HL-60 (cell line): ENCODE measurements at regions not wholly inside any gene's neighbourhood (a gene's known extent, or its start where the extent isn't known, plus 50 kb on each side); places are given as distances from the start of the nearest gene placed in this dataset.

Source experiments
- GABPA ChIP-seq: IDR thresholded peaks from 2 replicates; pipeline ENCODE4 v1.6.1; 2012; ENCODE audit warnings: low read depth
- POLR2AphosphoS5 ChIP-seq: IDR thresholded peaks from 2 replicates; pipeline ENCODE4 v1.6.1; 2012; ENCODE audit warnings: low read depth
- SPI1 ChIP-seq: IDR thresholded peaks from 2 replicates; pipeline ENCODE4 v1.6.1; 2012; ENCODE audit warnings: low read depth, mild to moderate bottlenecking, borderline replicate concordance
- TF ChIP-seq, protein P1 (sequence below): IDR thresholded peaks from one replicate; pipeline ENCODE4 v1.5.1; 2011; ENCODE audit warnings: low read length, control low read depth, inconsistent platforms; ENCODE audit not compliant: insufficient read depth
- TF ChIP-seq, protein P2 (sequence below): IDR thresholded peaks from 2 replicates; pipeline ENCODE4 v1.6.1; 2012; ENCODE audit warnings: low read depth; ENCODE audit not compliant: insufficient replicate concordance

DNA sequence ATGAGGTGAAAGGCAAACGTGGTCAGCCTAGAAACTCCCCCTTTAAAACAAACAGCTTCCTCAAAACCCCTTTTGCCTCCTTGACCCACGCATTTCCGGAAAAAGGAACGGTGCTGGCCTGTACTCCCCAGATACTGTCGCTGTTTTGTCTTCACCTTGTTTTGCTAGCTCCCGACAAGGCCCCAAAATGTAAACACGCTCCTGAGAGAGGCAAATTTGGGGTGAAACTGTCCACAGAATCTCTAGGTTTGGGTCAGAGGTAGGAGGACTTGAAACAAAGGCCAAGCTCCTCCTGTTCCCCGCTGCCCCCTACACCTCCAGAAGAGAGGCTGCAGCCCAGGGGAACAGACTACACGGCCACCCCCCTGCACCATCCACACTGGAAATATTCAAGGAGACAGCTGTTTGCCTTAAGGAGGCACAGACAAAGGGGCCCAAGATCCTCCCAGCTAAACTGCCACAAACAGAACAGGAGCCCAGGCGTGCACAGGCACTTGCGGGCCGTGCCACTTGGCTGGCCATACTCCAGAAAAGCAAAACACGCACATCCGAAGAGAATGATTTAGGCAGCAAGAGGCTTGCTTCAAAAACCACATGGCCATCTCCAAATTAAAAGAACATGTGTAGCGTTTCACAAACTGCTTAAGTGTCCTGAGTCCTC, 160.5 kb upstream of the GRK3 start:
- peak; percentile 63; the same call in 1 of the 2 replicates for TF ChIP-seq POLR2AphosphoS5
- TF ChIP-seq, protein P1, sequence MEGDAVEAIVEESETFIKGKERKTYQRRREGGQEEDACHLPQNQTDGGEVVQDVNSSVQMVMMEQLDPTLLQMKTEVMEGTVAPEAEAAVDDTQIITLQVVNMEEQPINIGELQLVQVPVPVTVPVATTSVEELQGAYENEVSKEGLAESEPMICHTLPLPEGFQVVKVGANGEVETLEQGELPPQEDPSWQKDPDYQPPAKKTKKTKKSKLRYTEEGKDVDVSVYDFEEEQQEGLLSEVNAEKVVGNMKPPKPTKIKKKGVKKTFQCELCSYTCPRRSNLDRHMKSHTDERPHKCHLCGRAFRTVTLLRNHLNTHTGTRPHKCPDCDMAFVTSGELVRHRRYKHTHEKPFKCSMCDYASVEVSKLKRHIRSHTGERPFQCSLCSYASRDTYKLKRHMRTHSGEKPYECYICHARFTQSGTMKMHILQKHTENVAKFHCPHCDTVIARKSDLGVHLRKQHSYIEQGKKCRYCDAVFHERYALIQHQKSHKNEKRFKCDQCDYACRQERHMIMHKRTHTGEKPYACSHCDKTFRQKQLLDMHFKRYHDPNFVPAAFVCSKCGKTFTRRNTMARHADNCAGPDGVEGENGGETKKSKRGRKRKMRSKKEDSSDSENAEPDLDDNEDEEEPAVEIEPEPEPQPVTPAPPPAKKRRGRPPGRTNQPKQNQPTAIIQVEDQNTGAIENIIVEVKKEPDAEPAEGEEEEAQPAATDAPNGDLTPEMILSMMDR = no peak
- TF ChIP-seq, protein P2, sequence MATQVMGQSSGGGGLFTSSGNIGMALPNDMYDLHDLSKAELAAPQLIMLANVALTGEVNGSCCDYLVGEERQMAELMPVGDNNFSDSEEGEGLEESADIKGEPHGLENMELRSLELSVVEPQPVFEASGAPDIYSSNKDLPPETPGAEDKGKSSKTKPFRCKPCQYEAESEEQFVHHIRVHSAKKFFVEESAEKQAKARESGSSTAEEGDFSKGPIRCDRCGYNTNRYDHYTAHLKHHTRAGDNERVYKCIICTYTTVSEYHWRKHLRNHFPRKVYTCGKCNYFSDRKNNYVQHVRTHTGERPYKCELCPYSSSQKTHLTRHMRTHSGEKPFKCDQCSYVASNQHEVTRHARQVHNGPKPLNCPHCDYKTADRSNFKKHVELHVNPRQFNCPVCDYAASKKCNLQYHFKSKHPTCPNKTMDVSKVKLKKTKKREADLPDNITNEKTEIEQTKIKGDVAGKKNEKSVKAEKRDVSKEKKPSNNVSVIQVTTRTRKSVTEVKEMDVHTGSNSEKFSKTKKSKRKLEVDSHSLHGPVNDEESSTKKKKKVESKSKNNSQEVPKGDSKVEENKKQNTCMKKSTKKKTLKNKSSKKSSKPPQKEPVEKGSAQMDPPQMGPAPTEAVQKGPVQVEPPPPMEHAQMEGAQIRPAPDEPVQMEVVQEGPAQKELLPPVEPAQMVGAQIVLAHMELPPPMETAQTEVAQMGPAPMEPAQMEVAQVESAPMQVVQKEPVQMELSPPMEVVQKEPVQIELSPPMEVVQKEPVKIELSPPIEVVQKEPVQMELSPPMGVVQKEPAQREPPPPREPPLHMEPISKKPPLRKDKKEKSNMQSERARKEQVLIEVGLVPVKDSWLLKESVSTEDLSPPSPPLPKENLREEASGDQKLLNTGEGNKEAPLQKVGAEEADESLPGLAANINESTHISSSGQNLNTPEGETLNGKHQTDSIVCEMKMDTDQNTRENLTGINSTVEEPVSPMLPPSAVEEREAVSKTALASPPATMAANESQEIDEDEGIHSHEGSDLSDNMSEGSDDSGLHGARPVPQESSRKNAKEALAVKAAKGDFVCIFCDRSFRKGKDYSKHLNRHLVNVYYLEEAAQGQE = no peak
- TF ChIP-seq SPI1 = peak; percentile 39; the same call in 1 of the 2 replicates
- TF ChIP-seq GABPA = no peak
